Spleen (tissue), 7 donors: ENCODE measurements at regions not wholly inside any gene's neighbourhood (a gene's known extent, or its start where the extent isn't known, plus 50 kb on each side); places are given as distances from the start of the nearest gene placed in this dataset.

ENCODE experiments used
- POLR2A ChIP-seq, 3 donors: fragments of 450-650 bp; IDR thresholded peaks; one replicate each; pipeline ENCODE4 v1.5.1; 2017; ENCODE audit warnings: antibody characterized with exemption in 3 of 3, mild to moderate bottlenecking in 1 of 3
- TF ChIP-seq, protein P1 (sequence below), 11 experiments: fragments of 200-600 bp in 7 of 11; fragments of 450-650 bp in 4 of 11; sonication (generic) in 4 of 11; IDR thresholded peaks in 8 of 11; conservative IDR thresholded peaks in 3 of 11; 1 replicate in 7 of 11; 2 replicates in 4 of 11; pipeline versions ENCODE4 v1.4.0 to v1.8.0; 2016 to 2021; ENCODE audit warnings: antibody characterized with exemption in 11 of 11, inconsistent platforms in 4 of 11, mild to moderate bottlenecking in 1 of 11
- donor health status: DM: no; HTN: no; CAD: no; lungs with moderate emphysema.
- donor health status: DM: no; HTN: no; CAD: no.
- donor health status: DM: no; HTN: no; CAD: no.

DNA sequence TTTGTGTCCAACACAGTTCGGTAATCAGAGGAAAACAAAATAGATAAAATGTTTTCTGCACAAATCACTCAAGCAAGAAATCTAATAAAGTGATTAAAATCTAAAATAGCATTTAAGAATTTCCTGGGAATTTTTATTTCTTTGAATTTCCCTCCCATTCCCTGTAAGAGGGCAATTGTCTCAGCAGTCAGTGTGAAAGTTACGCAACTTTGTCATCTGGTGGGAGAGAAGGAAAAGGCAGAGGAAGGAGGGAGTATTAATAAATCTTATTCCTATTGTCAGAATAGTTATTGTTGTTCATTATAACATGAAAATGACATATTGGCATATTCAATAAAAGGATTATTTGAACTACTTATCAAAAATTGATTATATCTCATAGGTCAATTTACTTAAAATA, 464.9 kb downstream of the PRKD1 start:
- TF ChIP-seq, protein P1, sequence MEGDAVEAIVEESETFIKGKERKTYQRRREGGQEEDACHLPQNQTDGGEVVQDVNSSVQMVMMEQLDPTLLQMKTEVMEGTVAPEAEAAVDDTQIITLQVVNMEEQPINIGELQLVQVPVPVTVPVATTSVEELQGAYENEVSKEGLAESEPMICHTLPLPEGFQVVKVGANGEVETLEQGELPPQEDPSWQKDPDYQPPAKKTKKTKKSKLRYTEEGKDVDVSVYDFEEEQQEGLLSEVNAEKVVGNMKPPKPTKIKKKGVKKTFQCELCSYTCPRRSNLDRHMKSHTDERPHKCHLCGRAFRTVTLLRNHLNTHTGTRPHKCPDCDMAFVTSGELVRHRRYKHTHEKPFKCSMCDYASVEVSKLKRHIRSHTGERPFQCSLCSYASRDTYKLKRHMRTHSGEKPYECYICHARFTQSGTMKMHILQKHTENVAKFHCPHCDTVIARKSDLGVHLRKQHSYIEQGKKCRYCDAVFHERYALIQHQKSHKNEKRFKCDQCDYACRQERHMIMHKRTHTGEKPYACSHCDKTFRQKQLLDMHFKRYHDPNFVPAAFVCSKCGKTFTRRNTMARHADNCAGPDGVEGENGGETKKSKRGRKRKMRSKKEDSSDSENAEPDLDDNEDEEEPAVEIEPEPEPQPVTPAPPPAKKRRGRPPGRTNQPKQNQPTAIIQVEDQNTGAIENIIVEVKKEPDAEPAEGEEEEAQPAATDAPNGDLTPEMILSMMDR (IDR thresholded peaks at IDR 0.05 in 8 of 11, conservative IDR thresholded peaks at IDR 0.05 in 3 of 11) = no peak
- TF ChIP-seq POLR2A (IDR thresholded peaks at IDR 0.05) = no peak
